ENCODE measurements at regions not wholly inside any gene's neighbourhood (a gene's known extent, or its start where the extent isn't known, plus 50 kb on each side); places are given as distances from the start of the nearest gene placed in this dataset.

DNA sequence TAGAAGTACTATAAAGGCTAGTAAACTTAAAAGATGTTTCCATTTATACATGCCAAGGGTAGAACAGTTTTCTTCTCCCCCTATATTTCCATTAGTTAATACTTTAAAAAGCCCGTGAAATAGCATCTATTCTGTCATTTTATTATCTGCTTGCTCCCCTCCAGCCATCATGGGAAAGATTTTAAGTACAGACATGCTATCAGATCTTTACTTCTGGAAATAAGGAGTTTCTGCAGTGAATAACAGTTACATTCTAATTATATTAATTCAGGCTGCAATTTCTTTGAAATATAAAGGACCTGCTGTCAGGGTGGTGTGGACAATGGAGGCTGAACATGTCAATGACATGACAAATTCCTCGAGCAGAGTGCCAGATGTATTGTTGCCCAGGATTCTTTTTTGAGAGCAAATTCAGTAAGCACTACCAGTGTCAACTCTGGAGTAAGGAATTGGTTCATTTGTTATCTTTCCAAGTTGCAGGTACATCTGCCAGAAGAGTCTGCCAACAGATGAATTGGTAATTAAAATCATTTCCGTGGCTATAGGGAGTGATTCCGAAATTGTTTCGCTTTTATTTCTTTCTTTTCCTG, 151.3 kb downstream of the BTG1 start:
- DNase-seq: no peak

DNA sequence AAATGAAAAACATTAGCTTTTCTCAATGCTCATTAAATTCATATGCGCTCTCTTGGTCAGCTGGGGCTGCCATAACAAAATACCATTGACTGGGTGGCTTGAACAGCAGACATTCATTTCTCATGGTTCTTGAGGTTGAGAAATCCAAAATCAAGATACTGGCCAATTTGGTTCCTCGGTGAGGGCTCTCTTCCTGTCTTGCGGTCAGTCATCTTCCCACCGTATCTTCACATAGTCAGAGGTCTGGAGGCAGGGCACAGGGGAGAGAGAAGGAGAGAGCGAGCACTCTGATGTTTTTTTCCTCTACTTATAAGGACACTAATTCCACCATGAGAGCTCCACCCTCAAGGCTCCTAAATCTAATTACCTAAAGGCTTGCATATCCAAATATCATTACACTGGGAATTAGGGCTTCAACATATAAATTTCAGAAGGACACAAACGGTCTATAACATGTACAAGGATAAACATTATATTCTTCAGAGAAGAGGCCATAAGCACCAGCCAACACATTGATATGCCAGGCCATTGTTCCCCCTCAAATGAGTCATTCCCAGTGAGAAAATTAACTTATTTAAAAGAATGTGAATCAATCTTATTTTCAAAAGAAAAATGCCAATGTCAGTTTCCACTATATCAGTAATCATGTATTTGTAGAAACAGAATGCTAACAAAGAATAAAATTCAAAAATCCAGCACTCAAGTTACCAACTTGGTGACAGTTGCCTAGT, 152.2 kb downstream of the BTG1 start:
- no peak for DNase-seq

DNA sequence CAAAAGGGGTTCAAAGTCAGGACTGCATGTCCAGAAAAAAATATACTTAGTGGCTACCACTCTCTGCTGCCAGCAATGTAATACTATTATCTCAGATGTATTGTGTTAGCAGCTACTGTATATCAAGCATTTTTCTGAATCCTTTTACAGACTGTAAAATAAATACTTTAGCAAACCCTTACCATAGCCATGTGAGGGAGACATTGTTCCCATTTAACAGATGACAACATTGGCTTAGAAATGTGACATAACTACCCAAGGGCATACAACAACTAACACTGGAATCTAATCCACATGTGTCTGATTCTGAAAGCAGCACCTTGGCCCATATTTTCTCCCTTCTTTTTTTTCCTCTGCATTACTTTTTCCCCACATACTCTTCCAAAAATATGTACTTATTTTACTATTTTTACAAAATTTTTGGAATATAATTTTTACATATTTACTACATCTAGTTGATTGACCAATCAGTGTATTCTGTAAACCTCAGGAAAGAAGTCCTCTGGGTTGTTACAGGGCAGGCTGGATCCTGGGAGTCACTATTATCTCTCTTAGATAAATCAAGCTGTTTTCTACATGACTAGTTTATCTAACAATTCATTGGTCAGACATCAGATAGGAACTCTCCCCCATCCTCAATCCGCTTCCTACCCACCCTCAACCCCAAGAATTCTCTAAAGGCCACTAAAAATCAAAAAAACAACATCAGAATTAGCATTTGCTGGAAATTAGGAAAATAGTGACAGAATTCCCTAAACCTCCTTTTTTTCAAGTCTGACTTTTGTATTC, 154.1 kb downstream of the BTG1 start:
- DNase-seq: no peak

DNA sequence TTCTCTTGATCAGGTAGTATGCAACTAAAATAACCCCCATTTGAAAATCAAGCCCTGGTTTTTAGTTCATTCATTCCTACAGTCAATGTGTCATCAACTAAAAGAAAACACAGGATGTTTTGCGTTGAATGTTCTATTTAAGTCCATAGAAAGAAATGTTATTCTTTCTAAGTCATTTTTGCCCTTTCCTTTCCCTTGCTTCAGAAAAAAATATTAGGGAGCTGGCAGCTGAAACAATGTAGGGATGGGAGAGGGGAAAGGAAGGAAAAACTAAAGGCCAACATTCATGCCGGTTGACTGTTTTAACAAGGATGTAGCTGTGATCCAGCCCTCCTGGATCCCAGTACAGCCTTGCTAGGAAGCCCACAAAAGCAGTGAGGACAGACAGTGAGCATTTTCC, 155.1 kb downstream of the BTG1 start:
- no peak for DNase-seq

DNA sequence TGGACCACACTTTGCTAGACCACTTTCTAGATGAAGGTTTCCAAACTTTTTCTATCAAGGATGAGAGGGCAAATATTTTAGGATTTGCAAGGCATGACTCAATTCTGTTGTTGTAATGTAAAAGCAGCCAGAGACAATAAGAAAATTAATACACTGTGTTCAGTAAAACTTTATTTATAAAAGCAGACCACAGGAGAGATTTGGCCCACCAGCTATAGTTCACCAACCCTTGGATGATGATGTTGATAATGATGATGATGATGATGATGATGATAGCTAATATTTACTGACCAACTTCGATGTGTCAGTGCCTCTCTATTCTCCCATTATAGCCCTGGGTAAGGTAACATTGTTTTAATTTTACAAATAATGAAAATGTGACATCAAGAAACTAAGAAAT, 156.5 kb downstream of the BTG1 start:
- DNase-seq: no peak

DNA sequence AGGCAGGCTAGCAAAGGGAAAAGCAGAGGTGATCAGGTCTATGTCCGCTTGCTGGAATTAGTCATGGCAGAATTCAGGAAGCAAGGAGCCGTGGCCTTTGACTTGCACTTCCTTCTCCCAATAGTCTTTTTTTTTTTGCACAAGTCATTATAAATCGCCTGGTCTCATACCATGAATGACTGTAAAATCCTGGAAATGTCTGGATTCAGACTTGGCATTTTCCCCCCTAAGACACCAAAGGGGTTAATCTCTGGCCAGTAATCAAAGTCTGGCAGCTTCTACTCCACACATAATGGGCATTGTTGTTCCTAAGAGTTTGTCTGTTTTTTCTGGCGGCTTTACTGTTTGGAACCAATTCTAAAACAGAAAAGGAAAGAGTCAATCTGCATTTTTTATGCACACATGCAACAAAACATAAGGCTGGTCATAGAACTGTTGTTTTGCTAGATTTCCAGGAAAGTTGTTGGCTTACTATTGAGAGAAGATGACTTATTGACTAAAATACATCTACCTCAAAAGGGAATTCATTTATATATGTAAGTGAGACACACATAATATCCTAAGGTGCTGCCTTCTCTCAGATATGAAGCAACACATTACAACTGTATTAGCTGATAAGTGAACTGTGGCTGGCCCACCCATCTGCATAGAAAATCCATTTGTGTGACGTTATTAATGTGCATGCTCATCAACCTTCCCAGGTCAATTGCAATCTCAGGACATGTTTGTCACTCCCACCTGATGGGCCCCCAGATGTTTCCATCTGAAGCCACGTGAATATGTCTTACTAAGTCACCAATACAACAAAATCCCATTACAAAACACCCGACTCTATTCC, 157.3 kb downstream of the BTG1 start:
- DNase-seq: no peak

DNA sequence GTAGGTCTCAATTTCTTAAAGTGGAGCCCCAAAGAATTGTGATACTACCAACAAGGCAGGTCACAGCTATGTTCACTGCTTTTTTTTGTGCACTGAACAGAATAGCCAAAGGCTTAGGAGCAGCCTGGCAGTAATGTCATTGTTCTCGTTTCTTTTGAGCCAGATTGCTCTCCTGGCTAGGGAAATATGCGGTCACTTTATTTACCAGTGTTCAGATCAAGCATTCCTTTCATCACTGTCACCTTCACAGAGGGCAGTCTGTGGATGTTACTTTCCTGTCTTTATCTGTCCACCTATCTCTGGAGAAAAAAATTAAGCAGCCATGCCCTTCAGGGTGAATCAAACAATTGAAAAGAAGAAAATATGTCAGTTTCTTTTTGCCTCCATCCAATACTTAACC, 159.6 kb downstream of the BTG1 start:
- DNase-seq: no peak

DNA sequence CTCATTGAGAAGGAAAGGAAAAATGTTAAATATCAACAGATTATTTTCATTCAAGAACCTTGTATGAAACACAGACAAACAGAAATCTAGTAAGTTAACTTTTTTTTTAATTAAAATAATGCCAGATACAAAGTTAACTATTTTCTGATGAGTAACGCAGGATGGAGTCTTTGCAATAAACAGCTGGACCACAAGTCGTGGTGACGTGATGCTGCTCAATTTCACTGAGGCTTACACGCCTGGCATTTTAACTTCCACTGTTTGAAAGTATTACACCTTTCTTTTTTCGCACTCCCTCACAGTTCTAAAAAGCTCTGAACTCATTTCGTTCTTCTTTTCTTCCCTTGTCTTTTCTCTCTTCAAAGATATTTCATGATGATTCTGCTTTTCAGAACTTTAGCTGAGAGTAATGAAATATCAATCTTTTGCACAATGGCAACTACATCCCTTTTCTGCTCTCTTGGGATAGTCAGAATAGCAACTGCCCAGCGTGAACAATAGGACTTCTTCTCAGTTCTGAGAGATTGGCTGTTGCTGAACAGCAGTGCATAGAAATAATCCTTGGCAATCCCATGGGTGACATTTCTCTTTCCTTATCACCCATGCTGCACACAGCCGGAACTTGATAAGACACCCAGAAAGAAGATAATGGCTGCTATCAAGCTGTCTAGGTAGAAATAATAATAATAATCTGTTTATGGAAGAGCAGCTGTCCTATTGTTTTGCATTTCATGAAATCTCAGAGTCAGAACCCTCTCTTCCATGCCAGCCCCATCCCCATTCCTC, 160.5 kb downstream of the BTG1 start:
- no peak for DNase-seq

DNA sequence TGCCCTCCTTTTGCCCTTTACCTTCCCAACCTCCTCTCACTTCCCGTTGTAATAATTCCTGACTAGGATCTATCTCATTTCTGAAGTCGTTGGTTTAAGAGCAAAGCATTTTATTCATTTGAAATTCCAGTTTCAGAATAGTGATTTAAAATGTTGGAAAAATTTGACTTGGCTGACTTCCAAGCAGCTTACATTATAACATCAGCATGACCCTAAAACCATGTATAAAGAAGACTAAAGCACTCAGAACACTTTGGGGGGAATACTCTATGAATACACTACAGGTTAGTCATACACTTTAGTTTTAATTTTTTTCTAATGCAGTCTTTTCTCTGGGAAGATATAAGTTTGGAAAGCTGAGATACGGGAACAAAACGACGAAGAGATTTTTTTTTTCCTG, 161.1 kb downstream of the BTG1 start:
- DNase-seq: no peak

DNA sequence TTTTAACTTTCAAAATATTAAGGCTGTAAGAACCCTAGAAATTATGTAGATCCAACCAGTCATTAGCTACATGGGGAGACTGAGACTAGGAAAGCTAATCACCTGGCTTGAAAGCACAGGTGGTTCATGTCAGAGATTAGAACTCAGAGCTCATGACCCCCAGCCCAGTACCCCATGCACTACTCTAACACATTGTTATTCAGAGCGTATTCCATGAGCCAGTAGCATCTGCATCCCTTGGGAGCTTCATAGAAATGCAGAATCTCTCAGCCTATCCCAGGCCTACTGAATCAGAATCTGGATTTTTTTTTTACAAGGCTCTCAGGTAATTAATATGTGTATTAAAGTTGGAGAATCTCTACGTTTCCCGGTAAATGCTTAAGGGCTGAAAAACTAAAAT, 161.7 kb downstream of the BTG1 start:
- DNase-seq: no peak

DNA sequence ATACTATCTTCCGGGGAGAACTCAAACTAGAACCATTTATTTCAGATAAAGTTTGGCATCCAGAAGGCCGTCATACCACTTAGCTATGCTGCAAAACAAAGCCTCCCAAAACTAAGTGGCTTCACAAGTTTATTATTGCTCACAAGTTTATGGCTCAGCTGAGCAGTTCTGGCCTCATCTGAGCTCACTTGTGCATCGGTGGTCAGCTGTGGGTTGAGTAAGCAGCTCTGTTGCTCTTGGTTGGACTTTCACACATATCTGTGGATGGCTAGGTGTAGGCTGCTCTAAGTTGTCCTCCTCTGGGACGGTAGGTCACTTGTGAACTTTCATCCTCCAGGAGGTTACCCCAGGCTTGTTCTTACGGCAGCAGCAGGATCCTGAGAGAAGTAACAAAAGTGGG, 162.7 kb downstream of the BTG1 start:
- DNase-seq: no peak

DNA sequence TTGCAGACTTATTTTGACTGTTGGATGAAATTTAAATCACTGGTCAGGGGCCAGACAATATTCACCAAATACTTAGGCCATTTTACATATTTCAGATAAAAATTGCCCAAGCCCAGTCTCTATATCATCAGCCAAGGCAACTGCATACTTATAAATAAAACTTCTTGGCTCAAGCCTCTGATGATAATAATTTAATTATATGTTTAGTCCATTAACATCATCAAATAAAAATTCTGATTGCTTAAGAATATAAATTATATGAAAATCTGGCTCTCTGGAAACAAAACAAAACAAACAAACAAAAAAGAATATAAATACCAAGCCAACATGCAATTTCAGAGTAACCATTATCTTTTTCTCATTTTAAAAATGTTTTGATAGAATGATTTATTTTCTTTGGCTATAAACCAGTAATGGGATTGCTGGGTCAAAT, 165.2 kb downstream of the BTG1 start:
- no peak for DNase-seq

DNA sequence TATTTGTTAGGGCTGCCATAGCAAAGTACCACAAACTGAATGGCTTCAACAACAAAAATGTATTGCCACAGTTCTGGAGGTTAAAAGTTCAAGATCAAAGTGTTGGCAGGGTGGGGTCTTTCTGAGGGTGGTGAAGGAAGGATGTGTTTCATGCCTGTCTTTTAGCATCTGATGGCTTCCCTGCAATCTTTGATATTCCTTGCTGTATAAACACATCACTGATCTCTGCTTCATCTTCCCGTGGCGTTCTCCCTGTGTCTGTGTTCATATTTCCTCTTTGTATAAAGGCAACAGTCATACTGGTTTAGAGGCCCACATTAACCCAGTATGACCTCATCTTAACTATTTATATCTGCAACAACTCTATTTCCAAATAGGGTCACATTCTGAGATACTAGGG, 167.5 kb downstream of the BTG1 start:
- DNase-seq: no peak

DNA sequence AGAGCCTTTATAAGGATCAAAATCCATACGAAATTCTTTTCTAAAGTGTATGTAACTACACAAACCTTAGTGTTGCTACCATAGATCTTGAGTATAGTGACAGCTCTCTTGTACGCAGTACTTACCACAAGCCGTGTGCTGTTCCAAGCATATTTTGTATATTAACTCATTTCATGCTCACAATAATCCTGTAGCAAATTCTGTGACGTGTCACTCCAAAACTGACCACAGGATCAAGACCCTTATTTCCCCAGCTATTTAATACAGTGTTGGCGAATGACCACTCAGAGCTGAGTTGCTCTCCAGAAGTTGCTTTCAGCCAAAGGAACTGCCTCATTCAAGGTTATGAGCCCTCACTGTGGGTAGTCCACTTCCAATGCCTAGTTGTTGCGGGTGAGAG, 169.8 kb downstream of the BTG1 start:
- no peak for DNase-seq

DNA sequence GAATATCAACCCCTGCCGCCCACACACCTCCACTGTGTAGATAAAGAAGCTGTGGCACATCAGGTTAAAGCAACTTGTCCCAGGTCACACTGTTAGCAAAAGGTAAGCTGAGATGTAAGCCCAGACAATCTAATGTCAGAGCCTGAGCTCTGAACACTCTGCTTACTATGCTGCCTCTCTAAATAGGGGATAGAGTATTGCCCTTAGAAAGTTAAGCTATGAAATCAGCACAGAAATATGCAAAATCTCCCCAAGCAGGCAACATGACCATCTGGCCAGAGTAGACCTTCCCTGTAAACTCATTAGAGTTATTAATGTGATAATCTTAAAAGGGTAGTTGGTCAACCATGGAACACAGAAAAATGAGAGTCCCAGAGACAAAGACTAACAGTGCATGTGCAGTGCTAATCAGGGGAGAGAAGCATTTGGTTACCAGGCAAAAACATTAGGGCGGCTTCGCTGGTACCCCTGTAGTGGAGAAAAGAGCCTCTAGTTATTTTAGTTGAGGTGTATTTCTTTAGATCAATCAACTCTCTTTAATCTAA, 171.0 kb downstream of the BTG1 start:
- no peak for DNase-seq

DNA sequence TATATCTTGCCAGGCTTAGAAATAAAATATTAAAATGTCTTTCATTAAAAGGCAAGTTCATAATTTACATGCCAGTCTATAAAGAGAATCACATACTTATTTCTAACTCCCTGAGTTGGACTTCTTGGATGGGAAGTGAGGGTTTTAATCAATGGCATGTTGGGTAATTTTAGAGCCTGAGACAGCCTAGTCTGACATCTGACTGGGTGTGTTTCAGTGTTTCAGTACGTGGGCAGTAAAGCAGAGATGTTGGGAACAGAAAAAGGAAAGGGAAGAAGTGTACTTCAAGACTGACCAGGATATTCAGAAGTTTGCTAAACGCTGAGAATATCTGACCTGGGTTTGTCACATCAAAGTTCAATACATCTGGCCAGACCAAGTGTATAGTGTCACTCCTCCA, 171.8 kb downstream of the BTG1 start:
- no peak for DNase-seq

DNA sequence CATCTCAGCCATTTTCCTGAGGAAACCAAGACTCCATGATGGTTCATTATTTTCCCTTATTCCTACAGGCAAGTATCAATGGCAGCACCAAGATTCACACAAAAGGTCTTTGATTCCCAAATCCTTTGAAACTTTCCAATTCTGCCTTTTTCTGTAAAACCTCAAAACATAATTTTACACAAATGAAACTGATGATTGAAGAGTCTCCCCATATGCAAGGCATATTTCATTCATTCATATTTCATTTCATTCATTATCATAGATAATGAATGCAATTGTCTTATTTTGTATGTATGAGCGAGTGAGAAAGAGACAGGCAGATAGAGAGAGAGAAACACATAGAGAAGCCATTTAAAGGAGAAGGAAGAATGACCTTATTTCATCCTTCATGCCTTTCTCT, 172.8 kb downstream of the BTG1 start:
- no peak for DNase-seq

DNA sequence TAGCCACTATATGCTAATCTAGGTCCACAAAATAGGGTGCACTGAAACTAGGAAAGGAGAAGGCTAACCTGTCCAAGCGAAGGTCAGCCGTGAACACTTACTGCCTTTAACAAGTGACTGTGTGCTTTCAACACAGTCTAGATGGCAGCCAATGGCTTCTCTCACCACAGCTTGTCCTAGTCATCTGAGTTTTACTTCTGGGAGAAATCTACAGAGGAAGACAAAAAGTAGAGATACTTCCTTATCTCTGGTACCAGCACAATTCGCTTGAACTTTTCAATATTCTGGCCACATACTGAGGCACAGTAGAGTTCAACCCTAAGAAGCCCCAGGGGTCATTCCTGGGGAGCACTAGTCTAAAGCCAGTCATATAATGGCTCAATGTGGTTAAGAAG, 176.9 kb downstream of the BTG1 start:
- no peak for DNase-seq

DNA sequence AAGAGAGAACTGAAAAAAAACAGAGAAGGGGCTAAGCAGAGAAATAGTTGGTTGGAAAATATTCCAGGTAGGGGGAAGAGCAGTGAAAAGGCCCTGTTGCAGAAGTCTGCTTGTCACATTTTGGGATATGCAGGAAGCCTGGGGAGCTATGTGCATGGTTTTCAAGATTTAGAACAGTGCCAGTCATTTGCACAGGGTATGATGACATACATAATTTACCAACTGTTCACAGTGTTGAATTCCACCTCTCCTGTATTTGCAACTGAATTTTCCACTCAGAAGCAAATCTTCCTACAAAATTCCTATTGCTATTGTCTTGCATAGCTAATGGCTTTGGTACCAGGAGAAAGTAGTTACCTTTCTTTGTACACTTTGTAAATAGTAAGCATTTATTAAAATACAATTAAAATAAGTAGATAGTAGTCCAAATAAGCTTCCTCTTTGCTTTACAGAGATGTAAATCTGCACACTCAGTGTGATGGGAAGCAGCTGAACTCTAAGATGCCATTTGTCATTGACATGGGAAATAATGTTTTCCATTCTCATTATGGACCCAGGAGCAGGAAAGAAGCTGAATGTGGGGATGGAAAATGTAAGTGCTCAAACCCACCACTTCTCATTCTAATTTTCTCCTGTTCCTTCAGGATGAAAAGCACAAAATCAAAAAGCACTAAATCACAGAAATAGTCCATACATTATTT, 177.4 kb downstream of the BTG1 start:
- no peak for DNase-seq

DNA sequence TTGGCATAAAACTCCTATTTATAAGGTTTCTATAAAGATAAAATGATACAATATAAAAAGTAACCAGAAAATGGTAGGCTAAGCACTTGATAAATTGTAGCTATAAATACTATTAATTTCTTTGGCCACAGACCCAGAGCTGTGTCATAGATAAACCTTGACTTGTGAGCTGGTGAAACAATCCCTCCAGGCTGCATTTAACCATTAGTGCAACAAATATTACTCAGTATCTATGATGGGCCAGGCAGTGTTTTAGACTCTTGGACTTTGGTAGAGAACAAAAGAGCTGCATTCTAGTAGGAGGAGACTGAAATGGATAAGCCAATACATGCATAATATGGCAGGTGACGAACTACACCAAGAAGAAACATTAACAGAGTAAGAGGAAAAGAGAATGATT, 178.1 kb downstream of the BTG1 start:
- no peak for DNase-seq

DNA sequence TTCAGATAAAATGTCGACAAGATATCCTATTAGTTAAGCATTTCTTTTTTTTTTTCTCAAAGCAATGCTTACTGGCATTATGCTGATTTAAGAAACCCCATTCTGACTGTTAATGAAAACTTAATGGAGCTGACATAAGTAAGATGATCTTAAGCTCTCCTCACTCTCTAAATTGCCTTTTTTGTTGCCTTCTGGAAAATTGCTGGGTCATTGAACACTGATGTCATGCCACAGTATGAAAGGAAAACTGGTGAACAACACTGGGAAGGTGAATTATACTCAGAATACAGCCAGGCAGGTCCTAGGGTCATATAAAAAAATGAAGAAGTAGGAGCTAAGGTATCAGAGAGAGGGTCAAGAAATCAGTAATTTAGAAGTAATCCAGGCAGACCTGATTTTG, 179.9 kb downstream of the BTG1 start:
- no peak for DNase-seq

DNA sequence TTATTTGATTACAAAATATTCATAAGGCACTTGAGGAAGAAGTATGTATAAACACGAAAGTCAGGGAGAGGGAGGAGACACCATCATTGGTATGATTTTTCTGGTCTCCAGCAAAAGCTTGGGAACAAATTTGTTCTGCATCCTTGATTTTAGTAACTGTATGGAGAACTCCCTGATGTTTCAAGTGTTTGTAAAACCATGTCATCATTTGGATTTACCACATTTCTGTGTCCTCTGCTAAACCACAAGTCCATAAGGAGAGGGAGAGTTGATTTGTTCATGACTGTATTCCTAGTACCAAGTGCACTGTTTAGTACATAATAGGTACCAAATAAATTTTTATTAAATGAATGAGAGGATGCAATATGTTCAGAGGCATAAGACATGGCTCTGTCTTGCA, 181.1 kb downstream of the BTG1 start:
- DNase-seq: no peak
